CD14-positive monocyte (primary cell): ENCODE measurements at regions not wholly inside any gene's neighbourhood (a gene's known extent, or its start where the extent isn't known, plus 50 kb on each side); places are given as distances from the start of the nearest gene placed in this dataset.

Source experiments
- DNase-seq, 3 donors: peaks; one replicate each; pipeline ENCODE4 v3.0.0-alpha.2; 2011 to 2022
- H2AFZ ChIP-seq: 2 replicates; pipeline ENCODE4 v1.6.0; 2012; ENCODE audit warnings: mild to moderate bottlenecking, low read depth, low read length, inconsistent platforms; ENCODE audit not compliant: insufficient read depth, poor library complexity, severe bottlenecking
- H3K27ac ChIP-seq, 2 donors: 1 replicate in 1 of 2; 2 replicates in 1 of 2; pipeline ENCODE4 v1.5.1; 2012 to 2013; ENCODE audit warnings: low read length in 2 of 2, control low read depth in 1 of 2, inconsistent platforms in 1 of 2, low read depth in 1 of 2, mild to moderate bottlenecking in 1 of 2
- H3K27me3 ChIP-seq, 2 donors: one replicate each; pipeline versions ENCODE4 v1.6.0 to v1.6.1; 2011 to 2013; ENCODE audit warnings: low read length in 2 of 2; ENCODE audit not compliant: control insufficient read depth in 2 of 2, insufficient read depth in 2 of 2
- H3K36me3 ChIP-seq, 2 donors: replicated peaks in 1 of 2; 1 replicate in 1 of 2; 2 replicates in 1 of 2; pipeline versions ENCODE4 v1.5.1 to v1.6.1; 2012 to 2013; ENCODE audit warnings: low read length in 2 of 2, control low read depth in 1 of 2, inconsistent platforms in 1 of 2, mild to moderate bottlenecking in 1 of 2; ENCODE audit not compliant: insufficient read depth in 2 of 2, control insufficient read depth in 1 of 2
- H3K4me1 ChIP-seq, 2 donors: 1 replicate in 1 of 2; 2 replicates in 1 of 2; pipeline versions ENCODE4 v1.5.1 to v1.6.1; 2012 to 2013; ENCODE audit warnings: low read length in 2 of 2, control low read depth in 1 of 2, inconsistent platforms in 1 of 2, mild to moderate bottlenecking in 1 of 2, moderate library complexity in 1 of 2; ENCODE audit not compliant: insufficient read depth in 2 of 2, control insufficient read depth in 1 of 2
- H3K4me2 ChIP-seq: replicated peaks from 2 replicates; pipeline ENCODE3; 2012; ENCODE audit warnings: low read length, moderate library complexity, mild to moderate bottlenecking; ENCODE audit not compliant: poor library complexity, severe bottlenecking; ENCODE audit errors: extremely low read depth
- H3K4me3 ChIP-seq, 3 experiments: fragments of 200-600 bp in 1 of 3; sonication (generic) in 1 of 3; replicated peaks in 1 of 3; 1 replicate in 2 of 3; 2 replicates in 1 of 3; pipeline ENCODE4 v1.5.1; 2011 to 2013; ENCODE audit warnings: low read length in 3 of 3, mild to moderate bottlenecking in 3 of 3, control low read depth in 2 of 3, low read depth in 2 of 3, inconsistent platforms in 1 of 3, moderate library complexity in 1 of 3
- H3K79me2 ChIP-seq: 2 replicates; pipeline ENCODE4 v1.6.0; 2012; ENCODE audit warnings: mild to moderate bottlenecking, control low read depth, inconsistent platforms, low read length, moderate library complexity; ENCODE audit not compliant: insufficient read depth
- H3K9ac ChIP-seq: 2 replicates; pipeline ENCODE4 v1.6.0; 2017; ENCODE audit warnings: low read length, mild to moderate bottlenecking; ENCODE audit not compliant: insufficient read depth, poor library complexity, severe bottlenecking
- H3K9me3 ChIP-seq, 2 donors: replicated peaks in 1 of 2; 1 replicate in 1 of 2; 2 replicates in 1 of 2; pipeline versions ENCODE4 v1.5.1 to v1.6.1; 2012 to 2013; ENCODE audit warnings: low read length in 2 of 2, control low read depth in 1 of 2; ENCODE audit not compliant: control insufficient read depth in 1 of 2, insufficient read depth in 1 of 2
- H4K20me1 ChIP-seq: 2 replicates; pipeline ENCODE4 v1.6.0; 2012; ENCODE audit warnings: mild to moderate bottlenecking, low read length, control low read depth, moderate library complexity; ENCODE audit not compliant: insufficient read depth
- H3K27ac Mint-ChIP-seq, 7 donors: one replicate each; pipeline ENCODE4 v1.8.0; 2020; ENCODE audit warnings: mild to moderate bottlenecking in 7 of 7, mixed read lengths in 7 of 7, moderate library complexity in 6 of 7, inconsistent platforms in 2 of 7
- H3K27me3 Mint-ChIP-seq, 3 donors: one replicate each; pipeline ENCODE4 v1.8.0; 2021 to 2022; ENCODE audit warnings: low read depth in 3 of 3, mild to moderate bottlenecking in 3 of 3, mixed read lengths in 3 of 3, moderate library complexity in 3 of 3, inconsistent platforms in 1 of 3
- H3K36me3 Mint-ChIP-seq, 2 donors: one replicate each; pipeline ENCODE4 v1.8.0; 2020; ENCODE audit warnings: mixed read lengths in 2 of 2, inconsistent platforms in 1 of 2, mild to moderate bottlenecking in 1 of 2
- H3K4me1 Mint-ChIP-seq: one replicate; pipeline ENCODE4 v1.8.0; 2020; ENCODE audit warnings: mild to moderate bottlenecking, mixed read lengths
- H3K4me3 Mint-ChIP-seq, 2 donors: one replicate each; pipeline ENCODE4 v1.8.0; 2020; ENCODE audit warnings: mild to moderate bottlenecking in 2 of 2, mixed read lengths in 2 of 2, moderate library complexity in 1 of 2
- H3K9me3 Mint-ChIP-seq, 7 donors: one replicate each; pipeline ENCODE4 v1.8.0; 2020 to 2022; ENCODE audit warnings: mixed read lengths in 7 of 7, mild to moderate bottlenecking in 6 of 7, moderate library complexity in 6 of 7, inconsistent platforms in 2 of 7
- WGBS: methylation state at CpG from one replicate; pipeline ENCODE4 v1.1.5; 2013; ENCODE audit warnings: missing lambda C conversion rate; ENCODE audit not compliant: insufficient coverage; 5-methylcytosine and 5-hydroxymethylcytosine counted together
- intact Hi-C, 2 donors: fragments of 100-400 bp; cut with micrococcal nuclease; formaldehyde crosslinking; loops; one replicate each; pipeline versions ENCODE4 v1.15.0 to v1.15.1; 2023
- TF ChIP-seq, protein P1 (sequence below): fragments of 200-600 bp; IDR thresholded peaks from one replicate; pipeline ENCODE4 v1.8.0; 2022; ENCODE audit warnings: antibody characterized with exemption, mild to moderate bottlenecking

DNA sequence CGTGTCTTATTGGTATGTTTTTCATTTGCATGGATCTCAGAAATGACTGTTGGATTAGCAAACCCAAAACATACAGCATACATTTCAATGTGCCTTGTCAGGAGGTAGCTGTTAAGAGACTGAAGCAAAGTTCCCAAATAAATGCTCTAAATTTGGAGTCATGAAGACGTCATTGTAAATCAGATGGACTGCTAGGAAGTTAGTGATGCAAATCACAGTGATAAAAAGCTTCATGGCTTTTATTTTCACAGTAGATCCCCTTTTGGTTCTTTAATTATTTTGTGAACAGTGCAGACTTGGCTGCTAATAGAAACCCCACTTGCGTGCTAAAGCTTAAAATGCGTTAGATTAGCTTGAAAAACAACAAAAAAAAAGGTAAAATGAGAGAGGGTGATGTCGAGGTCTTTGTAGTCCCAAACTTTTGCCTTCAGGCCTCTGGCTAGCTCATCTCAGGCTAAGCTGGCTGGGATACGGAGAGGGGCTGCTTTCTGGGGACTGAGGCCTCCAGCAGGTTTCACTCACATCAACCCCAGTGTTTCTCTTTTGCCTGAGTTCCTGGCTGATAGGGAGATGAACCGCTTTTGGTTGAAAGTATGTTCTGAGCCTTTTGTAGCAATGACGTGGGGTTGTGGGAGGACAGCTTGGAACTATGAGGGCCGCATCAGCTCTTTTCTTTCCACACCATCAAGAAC lies 107.1 kb upstream of the CDCA7L start:
- no peak overlapping the region for H3K4me3 ChIP-seq
- H3K4me1 Mint-ChIP-seq, result no peaks in the 10 kb centered on the region

DNA sequence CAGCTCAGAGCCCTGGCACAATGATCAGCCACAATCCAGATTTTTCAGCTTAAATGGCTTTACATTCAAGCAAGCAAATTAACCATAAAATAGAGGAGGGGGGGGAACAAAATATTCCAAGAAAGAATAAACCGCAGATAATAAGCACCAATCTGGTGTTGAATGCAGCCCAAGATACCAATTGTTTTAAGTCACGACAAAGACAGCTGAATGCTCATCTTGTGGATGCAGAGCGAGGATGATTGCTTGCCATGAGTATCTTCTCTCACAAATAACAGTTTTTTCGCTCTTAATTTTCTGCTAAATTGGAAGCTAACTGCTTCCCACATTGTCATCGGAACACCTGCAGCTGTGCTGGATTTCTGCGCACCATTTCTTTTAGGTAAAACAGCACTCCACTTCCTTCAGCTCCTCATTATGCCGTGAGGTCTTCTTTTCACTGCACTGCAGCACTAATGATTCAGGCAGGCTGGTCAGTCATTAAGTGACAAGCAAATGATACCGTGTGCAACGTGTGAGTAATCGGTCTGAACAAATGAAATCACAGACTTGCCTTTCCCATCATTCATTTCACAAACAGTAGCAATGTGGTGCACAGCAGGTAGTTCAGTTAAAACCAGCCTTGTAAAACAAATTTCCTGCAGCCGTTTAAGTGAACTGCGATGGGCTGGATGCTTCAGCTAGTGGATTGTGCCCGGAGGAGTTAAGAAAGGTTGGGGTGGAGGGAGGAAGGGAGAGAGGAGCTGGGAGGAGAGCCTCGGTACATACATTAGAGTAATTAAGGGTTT lies 106.4 kb upstream of the CDCA7L start:
- H3K27me3 ChIP-seq, result no peaks in the 10 kb centered on the region
- intact Hi-C loops, result no loop called here
- peaks cover 4 to 6% (median 5%) of the 10 kb centered on the region in 3 donors for H3K27me3 Mint-ChIP-seq
- DNase-seq, result no peak
- H3K27ac ChIP-seq, result no peak overlapping the region
- H2AFZ ChIP-seq, result no peak overlapping the region
- H3K27ac Mint-ChIP-seq, result no peak overlapping the region
- WGBS, result 85% methylated on average over 12 of the region's 14 CpGs
- no peak overlapping the region for H3K4me2 ChIP-seq
- H3K9me3 ChIP-seq, result no peaks in the 10 kb centered on the region
- TF ChIP-seq, protein P1, sequence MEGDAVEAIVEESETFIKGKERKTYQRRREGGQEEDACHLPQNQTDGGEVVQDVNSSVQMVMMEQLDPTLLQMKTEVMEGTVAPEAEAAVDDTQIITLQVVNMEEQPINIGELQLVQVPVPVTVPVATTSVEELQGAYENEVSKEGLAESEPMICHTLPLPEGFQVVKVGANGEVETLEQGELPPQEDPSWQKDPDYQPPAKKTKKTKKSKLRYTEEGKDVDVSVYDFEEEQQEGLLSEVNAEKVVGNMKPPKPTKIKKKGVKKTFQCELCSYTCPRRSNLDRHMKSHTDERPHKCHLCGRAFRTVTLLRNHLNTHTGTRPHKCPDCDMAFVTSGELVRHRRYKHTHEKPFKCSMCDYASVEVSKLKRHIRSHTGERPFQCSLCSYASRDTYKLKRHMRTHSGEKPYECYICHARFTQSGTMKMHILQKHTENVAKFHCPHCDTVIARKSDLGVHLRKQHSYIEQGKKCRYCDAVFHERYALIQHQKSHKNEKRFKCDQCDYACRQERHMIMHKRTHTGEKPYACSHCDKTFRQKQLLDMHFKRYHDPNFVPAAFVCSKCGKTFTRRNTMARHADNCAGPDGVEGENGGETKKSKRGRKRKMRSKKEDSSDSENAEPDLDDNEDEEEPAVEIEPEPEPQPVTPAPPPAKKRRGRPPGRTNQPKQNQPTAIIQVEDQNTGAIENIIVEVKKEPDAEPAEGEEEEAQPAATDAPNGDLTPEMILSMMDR, result no peak
- no peaks in the 10 kb centered on the region for H3K4me1 ChIP-seq
- H3K36me3 ChIP-seq, result no peaks in the 10 kb centered on the region
- no peak overlapping the region for H3K4me3 ChIP-seq
- H4K20me1 ChIP-seq, result no peaks in the 10 kb centered on the region
- H3K79me2 ChIP-seq, result no peaks in the 10 kb centered on the region
- no peaks in the 10 kb centered on the region for H3K36me3 Mint-ChIP-seq
- peaks cover 0 to 14% (median 4%) of the 10 kb centered on the region in 7 donors for H3K9me3 Mint-ChIP-seq
- H3K9ac ChIP-seq, result no peak overlapping the region
- no peaks in the 10 kb centered on the region for H3K4me1 Mint-ChIP-seq
- H3K4me3 Mint-ChIP-seq, result no peak overlapping the region

More for the DNA sequence above, 107.1 kb upstream of the CDCA7L start:
- H4K20me1 ChIP-seq, result no peaks in the 10 kb centered on the region
- no peaks in the 10 kb centered on the region for H3K36me3 ChIP-seq
- H3K9me3 ChIP-seq, result no peaks in the 10 kb centered on the region
- no peak overlapping the region for H3K9ac ChIP-seq
- intact Hi-C loops, result no loop called here
- Mint-ChIP-seq H3K9me3 (peaks cover 0 to 15% (median 4%) of the 10 kb centered on the region in 7 donors), H3K4me3 (no peak overlapping the region), H3K36me3 (no peaks in the 10 kb centered on the region), H3K27me3 (peaks cover 3 to 6% (median 5%) of the 10 kb centered on the region in 3 donors), H3K27ac (no peak overlapping the region)
- no peak overlapping the region for H2AFZ ChIP-seq
- no peak overlapping the region for H3K4me2 ChIP-seq
- H3K27me3 ChIP-seq, result no peaks in the 10 kb centered on the region
- H3K79me2 ChIP-seq, result no peaks in the 10 kb centered on the region
- WGBS, result no CpG with 5 or more reads among the region's 9 CpGs
- no peak for DNase-seq
- H3K27ac ChIP-seq, result no peak overlapping the region
- TF ChIP-seq, protein P1, result no peak
- H3K4me1 ChIP-seq, result no peaks in the 10 kb centered on the region
